ENCODE measurements at regions not wholly inside any gene's neighbourhood (a gene's known extent, or its start where the extent isn't known, plus 50 kb on each side); places are given as distances from the start of the nearest gene placed in this dataset.
"Not testable (repeated sequence)": the region's sequence is repeated elsewhere in the genome, so short reads cannot be mapped to it uniquely, and the experiment has no call there.

- H3K4me3 ChIP-seq (ENCODE audit: low read depth, low read length), result no peak overlapping the region
- no peak for DNase-seq (ENCODE audit: low read depth)
- TF ChIP-seq, protein P1, sequence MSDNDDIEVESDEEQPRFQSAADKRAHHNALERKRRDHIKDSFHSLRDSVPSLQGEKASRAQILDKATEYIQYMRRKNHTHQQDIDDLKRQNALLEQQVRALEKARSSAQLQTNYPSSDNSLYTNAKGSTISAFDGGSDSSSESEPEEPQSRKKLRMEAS (IDR thresholded peaks at IDR 0.05; ENCODE audit: low read depth, low read length), result no peak
- TF ChIP-seq CTCF (IDR thresholded peaks at IDR 0.05; ENCODE audit: low read depth, low read length) (no peak), MYC (IDR thresholded peaks at IDR 0.05; ENCODE audit: low read depth, low read length) (no peak), POLR2A (IDR thresholded peaks at IDR 0.05; ENCODE audit: extremely low read depth, insufficient read length) (no peak)
These were observed 94.6 kb upstream of the PGR start for GRCh38 chr11:101224221-101224620.

GRCh38 chr11:101218091-101218490 lies 88.5 kb upstream of the PGR start:
- H3K4me3 ChIP-seq (ENCODE audit: low read depth, low read length); DNase-seq (ENCODE audit: low read depth): not testable (repeated sequence)

DNA sequence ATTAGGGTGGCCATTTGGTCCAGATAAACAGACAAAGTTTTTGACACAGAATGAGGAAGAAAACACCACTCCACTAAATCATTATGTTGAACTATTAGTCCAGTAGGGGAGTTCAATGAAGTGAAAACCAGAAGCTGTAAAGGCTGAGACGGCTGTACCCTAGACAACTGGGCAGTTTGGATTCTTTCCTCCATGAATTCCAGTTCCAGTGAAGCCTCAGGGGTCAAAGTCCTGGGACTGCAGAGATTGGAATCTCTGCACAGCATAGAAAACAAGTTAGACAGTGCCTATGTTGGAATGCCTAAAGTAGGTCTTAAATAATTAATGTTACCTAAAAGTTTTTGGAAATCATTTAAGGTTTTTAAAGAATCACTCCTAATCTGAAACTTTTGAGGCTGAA lies 86.5 kb upstream of the PGR start:
- not testable (repeated sequence) for H3K4me3 ChIP-seq (ENCODE audit: low read depth, low read length); DNase-seq (ENCODE audit: low read depth)

GRCh38 chr11:101215069-101215468 lies 85.5 kb upstream of the PGR start:
- DNase-seq (ENCODE audit: low read depth), result no peak
- TF ChIP-seq MYC (IDR thresholded peaks at IDR 0.05; ENCODE audit: low read depth, low read length) (no peak), POLR2A (IDR thresholded peaks at IDR 0.05; ENCODE audit: extremely low read depth, insufficient read length) (no peak), CTCF (IDR thresholded peaks at IDR 0.05; ENCODE audit: low read depth, low read length) (no peak)
- H3K4me3 ChIP-seq (ENCODE audit: low read depth, low read length), result no peak overlapping the region

DNA sequence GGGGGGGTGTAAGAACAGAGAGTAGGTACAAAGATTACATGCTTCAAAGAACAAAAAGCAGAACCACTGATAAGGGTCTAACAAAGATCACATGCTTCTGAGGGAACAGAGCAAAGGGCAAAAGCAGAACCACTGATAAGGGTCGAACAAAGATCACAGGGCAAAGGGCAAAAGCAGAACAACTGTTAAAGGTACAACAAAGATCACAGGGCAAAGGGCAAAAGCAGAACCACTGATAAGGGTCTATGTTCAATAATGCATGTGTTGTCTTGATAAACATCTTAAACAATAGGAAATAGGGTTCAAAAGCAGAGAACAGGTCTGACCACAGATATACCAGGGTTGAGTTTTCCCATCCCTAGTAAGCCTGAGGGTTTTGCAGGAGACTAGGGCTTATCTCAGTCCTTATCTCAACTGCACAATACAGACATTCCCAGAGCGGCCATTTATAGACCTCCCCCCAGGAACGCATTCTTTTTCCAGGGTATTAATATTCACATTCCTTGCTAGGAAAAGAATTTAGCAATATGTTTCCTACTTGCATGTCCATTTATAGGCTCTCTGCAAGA lies 81.9 kb upstream of the PGR start:
- TF ChIP-seq POLR2A (IDR thresholded peaks at IDR 0.05; ENCODE audit: extremely low read depth, insufficient read length), result no peak
- no peak for TF ChIP-seq MYC (IDR thresholded peaks at IDR 0.05; ENCODE audit: low read depth, low read length)
- TF ChIP-seq, protein P1 (IDR thresholded peaks at IDR 0.05; ENCODE audit: low read depth, low read length), result no peak
- no peak for TF ChIP-seq CTCF (IDR thresholded peaks at IDR 0.05; ENCODE audit: low read depth, low read length)
- H3K4me3 ChIP-seq (ENCODE audit: low read depth, low read length), result no peak overlapping the region
- DNase-seq (ENCODE audit: low read depth), result no peak

DNA sequence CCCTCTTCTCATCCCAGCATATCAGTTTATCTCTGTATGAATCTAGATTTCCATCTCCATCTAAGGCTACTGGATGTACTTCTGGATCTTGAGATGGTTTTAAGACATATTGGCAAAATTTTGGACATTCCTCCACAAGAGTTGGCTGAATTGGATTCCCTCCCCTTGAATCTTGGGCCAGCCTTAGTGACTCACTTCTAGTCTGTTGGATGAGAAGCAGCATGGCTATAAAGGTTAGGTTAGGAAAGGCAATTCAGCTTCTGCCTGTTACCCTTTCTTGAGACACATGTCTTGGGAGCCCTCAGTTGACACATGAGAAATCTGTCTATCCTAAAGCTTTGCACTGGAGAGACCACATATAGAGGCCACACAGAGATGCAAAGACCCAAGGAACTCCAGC lies 73.0 kb upstream of the PGR start:
- DNase-seq (ENCODE audit: low read depth), result no peak
- no peak overlapping the region for H3K4me3 ChIP-seq (ENCODE audit: low read depth, low read length)
- no peak for TF ChIP-seq MYC (IDR thresholded peaks at IDR 0.05; ENCODE audit: low read depth, low read length)
- TF ChIP-seq POLR2A (IDR thresholded peaks at IDR 0.05; ENCODE audit: extremely low read depth, insufficient read length), result no peak

GRCh38 chr11:101199416-101199815 lies 69.8 kb upstream of the PGR start:
- no peak for DNase-seq (ENCODE audit: low read depth)
- no peak for TF ChIP-seq POLR2A (IDR thresholded peaks at IDR 0.05; ENCODE audit: extremely low read depth, insufficient read length)
- TF ChIP-seq, protein P1 (IDR thresholded peaks at IDR 0.05; ENCODE audit: low read depth, low read length), result no peak
- TF ChIP-seq MYC (IDR thresholded peaks at IDR 0.05; ENCODE audit: low read depth, low read length), result no peak
- TF ChIP-seq CTCF (IDR thresholded peaks at IDR 0.05; ENCODE audit: low read depth, low read length), result no peak
- no peak overlapping the region for H3K4me3 ChIP-seq (ENCODE audit: low read depth, low read length)

DNA sequence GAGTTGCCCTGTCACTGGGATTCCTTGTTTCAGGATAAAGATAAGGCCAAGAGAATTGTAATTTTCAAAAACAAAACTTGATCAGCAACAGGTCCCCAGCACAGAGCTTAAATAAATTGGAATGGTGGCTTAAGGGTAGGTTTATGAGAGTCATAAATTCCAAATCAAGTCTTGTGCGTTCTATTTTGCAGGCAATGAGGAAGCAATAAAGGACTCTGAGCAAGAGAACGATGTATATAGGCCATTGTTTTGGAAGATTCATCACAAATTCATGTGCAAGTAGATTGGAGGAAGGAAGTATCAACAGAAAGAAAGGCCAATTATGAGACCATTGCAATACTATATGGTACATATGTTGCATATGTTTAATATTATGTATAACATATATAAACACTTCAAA lies 65.7 kb upstream of the PGR start:
- no peak for DNase-seq (ENCODE audit: low read depth)
- no peak overlapping the region for H3K4me3 ChIP-seq (ENCODE audit: low read depth, low read length)
- TF ChIP-seq, protein P1 (IDR thresholded peaks at IDR 0.05; ENCODE audit: low read depth, low read length), result no peak
- no peak for TF ChIP-seq MYC (IDR thresholded peaks at IDR 0.05; ENCODE audit: low read depth, low read length)
- TF ChIP-seq CTCF (IDR thresholded peaks at IDR 0.05; ENCODE audit: low read depth, low read length), result no peak

Measured in NB4 (cell line).